Breast epithelium (tissue), 3 donors: ENCODE measurements at regions not wholly inside any gene's neighbourhood (a gene's known extent, or its start where the extent isn't known, plus 50 kb on each side); places are given as distances from the start of the nearest gene placed in this dataset.

ENCODE experiments used
- CTCF ChIP-seq, 3 donors: fragments of 450-650 bp; IDR thresholded peaks; one replicate each; pipeline ENCODE4 v1.5.1; 2016 to 2017; ENCODE audit warnings: antibody characterized with exemption in 3 of 3, mild to moderate bottlenecking in 3 of 3, moderate library complexity in 3 of 3
- POLR2A ChIP-seq: fragments of 450-650 bp; IDR thresholded peaks from one replicate; pipeline ENCODE4 v1.6.1; 2016; ENCODE audit warnings: antibody characterized with exemption, mild to moderate bottlenecking, moderate library complexity
- POLR2AphosphoS5 ChIP-seq, 3 donors: sonication (generic); formaldehyde crosslinking; IDR thresholded peaks; one replicate each; pipeline ENCODE4 v1.6.1; 2017; ENCODE audit warnings: antibody characterized with exemption in 3 of 3

GRCh38 chr1:220967911-220968310 lies 88.7 kb downstream of the HLX start:
- TF ChIP-seq CTCF (IDR thresholded peaks at IDR 0.05), result no peak
- TF ChIP-seq POLR2AphosphoS5 (IDR thresholded peaks at IDR 0.05), result no peak
- TF ChIP-seq POLR2A, result no peak
